Activated CD4-positive, alpha-beta T cell treated with anti-CD3 and anti-CD28 coated beads, Interleukin-2, Interleukin-6, amounts not matched to agents 100 ng/mL and 50 ng/mL, durations not matched to agents 16 hours and 8 hours (primary cell): ENCODE measurements at regions not wholly inside any gene's neighbourhood (a gene's known extent, or its start where the extent isn't known, plus 50 kb on each side); places are given as distances from the start of the nearest gene placed in this dataset.
"Not testable (repeated sequence)": the region's sequence is repeated elsewhere in the genome, so short reads cannot be mapped to it uniquely, and the experiment has no call there.

ENCODE experiments used
- DNase-seq: peaks from one replicate; pipeline ENCODE4 v3.0.0-alpha.2; 2020

DNA sequence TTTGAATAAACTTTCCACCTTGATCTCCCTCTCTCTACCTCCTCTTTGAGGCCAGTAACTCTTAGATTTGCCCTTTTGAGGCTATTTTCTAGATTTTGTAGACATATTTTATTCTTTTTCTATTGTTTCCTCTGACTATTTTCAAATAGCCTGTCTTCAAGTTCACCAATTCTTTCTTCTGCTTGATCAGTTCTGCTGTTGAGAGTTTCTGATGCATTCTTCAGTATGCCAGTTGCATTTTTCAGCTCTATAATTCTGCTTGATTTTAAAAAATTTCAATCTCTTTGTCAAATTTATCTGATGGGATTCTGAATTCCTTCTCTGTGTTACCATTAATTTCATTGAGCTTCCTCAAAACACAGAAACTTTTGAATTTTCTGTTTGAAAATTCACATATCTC, 257.5 kb downstream of the HAPSTR1 start:
- DNase-seq: no peak

DNA sequence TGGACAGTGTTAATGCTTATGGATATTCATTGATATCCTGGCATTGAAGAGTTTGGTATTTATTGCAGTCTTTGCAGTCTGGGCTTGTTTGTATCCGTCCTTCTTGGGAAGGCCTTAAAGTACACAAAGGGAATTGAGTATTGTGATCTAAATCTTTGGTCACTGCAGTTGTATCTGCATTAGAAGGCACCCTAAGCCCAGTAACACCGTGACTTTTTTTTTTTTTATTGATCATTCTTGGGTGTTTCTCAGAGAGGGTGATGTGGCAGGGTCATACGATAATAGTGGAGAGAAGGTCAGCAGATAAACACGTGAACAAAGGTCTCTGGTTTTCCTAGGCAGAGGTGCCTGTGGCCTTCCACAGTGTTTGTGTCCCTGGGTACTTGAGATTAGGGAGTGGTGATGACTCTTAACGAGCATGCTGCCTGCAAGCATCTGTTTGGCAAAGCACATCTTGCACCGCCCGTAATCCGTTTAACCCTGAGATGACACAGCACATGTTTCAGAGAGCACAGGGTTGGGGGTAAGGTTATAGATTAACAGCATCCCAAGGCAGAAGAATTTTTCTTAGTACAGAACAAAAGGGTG, 258.0 kb downstream of the HAPSTR1 start:
- DNase-seq: not testable (repeated sequence)

DNA sequence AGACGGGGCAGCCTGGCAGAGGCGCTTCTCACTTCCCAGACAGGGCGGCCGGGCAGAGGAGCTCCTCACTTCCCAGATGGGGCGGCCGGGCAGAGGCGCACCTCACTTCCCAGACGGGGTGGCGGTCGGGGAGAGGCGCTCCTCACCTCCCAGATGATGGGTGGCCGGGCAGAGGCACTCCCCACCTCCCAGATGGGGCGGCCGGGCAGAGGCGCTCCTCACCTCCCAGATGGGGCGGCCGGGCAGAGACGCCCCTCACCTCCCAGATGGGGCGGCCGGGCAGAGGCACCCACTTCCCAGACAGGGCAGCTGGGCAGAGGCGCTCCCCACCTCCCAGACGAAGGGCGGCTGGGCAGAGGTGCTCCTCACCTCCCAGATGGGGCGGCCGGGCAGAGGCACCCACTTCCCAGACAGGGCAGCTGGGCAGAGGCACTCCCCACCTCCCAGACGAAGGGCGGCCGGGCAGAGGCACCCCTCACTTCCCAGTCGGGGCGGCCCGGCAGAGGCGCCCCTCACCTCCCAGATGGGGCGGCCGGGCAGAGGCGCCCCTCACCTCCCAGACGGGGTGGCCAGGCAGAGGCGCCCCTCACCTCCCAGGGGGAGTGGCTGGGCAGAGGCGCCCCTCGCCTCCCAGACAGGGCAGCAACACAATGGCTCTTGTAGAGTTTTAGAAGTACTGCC, 258.8 kb downstream of the HAPSTR1 start:
- DNase-seq: not testable (repeated sequence)

- no peak for DNase-seq
These were observed 260.0 kb downstream of the HAPSTR1 start for GRCh38 chr16:9351440-9351839.

- no peak for DNase-seq
These were observed 260.5 kb downstream of the HAPSTR1 start for GRCh38 chr16:9351841-9352434.

- DNase-seq: no peak
These were observed 266.4 kb downstream of the HAPSTR1 start for GRCh38 chr16:9357829-9358228.

DNA sequence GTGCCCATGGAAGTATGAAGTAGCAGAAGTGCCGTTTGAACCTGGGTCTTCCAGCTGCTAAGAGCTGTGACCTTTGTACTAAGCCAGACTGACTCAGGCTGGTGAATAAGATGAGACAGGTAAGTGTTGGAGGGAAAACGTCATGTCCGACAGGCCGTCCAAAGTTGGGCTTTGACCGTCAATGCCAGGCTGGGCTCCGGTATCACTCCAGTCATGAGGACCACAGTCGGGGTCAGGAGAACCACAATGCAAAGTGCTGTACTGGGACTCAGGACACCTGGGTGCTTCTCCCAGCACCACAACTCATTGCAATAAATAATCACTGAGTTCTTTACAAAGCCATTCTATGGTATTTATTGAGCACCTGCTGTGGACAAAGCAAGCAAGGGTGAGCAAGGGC, 268.6 kb downstream of the HAPSTR1 start:
- no peak for DNase-seq

GRCh38 chr16:9362050-9362449, 270.6 kb downstream of the HAPSTR1 start:
- no peak for DNase-seq

GRCh38 chr16:9362604-9363003, 271.2 kb downstream of the HAPSTR1 start:
- DNase-seq: no peak

DNA sequence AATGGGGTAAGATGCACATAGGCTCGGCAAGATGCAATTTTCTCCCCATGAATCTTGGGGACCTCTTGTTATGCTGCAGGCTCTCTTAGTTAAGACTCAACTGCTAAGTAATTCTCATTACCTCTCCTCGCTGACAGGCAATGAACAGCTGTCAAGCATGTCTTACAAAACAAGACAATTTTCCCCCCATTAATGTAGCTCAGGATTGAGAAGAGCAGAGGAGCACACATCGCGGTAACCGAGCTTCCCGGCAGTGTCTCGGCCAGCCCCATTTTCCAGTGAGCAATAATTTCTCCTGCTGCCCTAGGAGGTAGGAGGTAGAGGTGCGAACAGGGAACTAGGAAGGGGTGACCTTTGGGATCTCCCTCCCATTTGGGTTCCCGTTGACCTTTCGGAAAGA, 272.1 kb downstream of the HAPSTR1 start:
- DNase-seq: no peak

- no peak for DNase-seq
These were observed 273.4 kb downstream of the HAPSTR1 start for GRCh38 chr16:9364721-9365369.

DNA sequence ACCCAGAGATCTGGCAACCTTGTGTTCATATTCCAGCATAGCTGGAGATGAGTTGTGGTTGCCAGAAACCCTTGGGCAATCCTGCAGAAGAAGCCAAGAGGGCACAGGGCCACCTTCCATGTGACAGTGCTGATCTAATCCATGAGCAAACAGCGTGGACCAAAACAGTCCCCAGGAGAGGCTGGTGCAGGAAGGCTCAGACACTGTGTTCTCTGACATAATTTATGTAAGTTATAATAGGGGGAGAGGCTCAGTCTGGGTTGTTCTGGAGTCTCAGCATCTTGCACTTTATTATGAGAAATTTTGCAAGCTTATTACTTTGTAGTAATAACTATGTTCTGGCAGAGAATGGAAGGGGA, 273.9 kb downstream of the HAPSTR1 start:
- DNase-seq: no peak

- no peak for DNase-seq
These were observed 274.9 kb downstream of the HAPSTR1 start for GRCh38 chr16:9366048-9366969.

DNA sequence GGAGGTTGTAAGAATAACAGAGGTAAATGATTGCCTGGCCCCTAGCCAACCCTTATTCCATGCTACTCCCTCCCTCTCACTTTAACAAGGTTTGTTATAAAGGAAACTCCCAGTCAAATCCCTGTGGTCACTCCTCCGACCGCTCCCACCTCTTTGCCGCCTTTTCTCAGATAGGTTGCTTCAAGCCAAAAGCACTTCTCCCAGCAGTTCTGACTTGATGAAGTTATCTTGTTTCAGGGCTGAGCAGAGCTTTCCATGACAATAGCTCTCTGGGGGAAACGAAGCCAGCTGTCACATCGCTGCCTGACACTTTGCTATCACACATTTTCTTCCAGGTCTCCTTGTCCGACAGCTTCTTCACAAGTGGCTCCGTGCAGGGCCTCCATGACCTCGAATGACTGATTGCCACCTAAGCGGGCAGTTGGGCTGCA, 278.6 kb downstream of the HAPSTR1 start:
- no peak for DNase-seq

GRCh38 chr16:9371713-9372448, 280.4 kb downstream of the HAPSTR1 start:
- DNase-seq: no peak

DNA sequence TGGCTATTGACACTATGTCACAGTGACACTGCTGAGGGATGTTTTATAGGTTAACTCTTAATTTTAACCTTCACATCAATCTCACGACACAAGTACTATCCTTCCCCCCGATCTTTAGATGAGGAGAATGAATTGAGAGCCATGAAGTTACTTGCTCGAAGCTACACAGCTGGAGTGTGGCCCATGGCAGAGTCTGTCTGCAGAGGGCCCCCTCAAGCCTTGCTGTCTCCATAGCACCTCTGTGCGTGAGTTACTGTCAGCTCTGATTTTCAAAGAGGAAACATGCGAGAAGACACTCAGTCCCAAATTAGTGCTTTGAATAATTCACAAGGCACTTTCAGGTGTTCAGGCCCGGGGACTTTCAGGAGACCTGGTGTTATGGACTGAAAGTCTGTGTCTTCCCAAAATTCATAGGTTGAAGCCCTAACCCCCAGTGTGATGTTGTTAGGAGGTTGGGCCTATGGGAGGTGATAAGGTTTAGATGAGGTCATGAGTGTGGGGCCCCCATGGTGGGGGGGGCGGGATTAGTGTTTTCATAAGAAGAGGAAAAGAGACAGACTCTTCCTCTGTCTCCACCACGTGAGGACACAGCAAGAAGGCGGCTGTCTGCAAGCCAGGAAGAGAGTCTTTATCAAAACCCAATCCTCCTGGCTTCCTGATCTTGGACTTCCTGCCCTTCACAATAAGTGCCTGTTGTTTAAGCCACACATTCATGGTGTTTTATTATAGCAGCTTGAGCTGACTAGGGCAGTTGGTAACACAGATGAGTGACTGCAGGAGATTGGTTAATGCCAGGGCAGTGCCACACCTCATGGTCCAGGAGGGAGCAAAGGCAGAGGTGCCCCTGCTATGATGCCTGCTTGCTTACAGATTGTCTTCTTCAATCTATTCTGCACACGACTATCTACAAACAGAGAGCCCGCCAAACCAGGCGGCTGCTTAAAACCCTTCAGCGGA, 281.8 kb downstream of the HAPSTR1 start:
- no peak for DNase-seq

GRCh38 chr16:9374061-9374460, 282.6 kb downstream of the HAPSTR1 start:
- no peak for DNase-seq

GRCh38 chr16:9378876-9379275, 287.4 kb downstream of the HAPSTR1 start:
- DNase-seq: no peak

DNA sequence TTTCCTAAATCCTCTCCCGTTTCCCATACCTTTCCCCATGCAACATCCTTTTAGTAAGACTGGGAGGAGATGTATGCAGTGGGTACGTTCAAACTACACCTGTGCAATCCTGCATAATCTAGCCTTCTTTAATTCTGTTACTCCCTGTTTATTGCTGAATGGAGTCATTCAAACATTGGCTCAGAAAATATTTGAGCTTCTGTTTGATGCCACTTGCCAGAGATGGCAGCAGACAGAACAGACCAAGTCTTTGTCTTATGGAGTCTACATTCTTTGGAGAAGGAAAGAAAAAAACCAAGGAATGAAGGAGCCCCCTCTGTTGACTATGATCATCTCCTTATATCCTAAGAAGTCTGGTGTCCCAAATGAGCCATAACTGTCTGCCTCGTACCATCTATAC, 288.8 kb downstream of the HAPSTR1 start:
- no peak for DNase-seq

GRCh38 chr16:9381399-9381798, 290.0 kb downstream of the HAPSTR1 start:
- DNase-seq: no peak

DNA sequence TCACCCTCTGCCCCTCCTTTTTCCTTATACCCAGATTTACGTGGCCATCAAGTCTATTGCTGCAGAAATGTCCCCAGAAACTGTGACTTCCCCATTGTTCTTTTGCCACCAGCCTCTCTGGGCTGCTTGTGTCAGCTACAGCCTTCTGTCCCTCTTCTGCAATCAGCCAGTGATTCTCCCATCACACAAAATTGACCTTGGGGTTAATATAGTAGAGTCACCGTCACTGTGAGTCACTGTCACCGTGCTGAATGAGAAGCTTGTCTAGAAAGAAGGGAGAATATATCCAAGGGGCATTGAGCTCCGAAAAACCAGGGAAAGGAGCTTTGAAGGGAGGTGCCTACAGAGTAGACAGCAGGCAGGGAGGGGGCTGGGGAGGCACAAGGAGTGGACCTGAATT, 290.5 kb downstream of the HAPSTR1 start:
- DNase-seq: no peak
